Smooth muscle cell (in vitro differentiated cells): ENCODE measurements at regions not wholly inside any gene's neighbourhood (a gene's known extent, or its start where the extent isn't known, plus 50 kb on each side); places are given as distances from the start of the nearest gene placed in this dataset.

Experiments
- DNase-seq: peaks from one replicate; lab custom pipeline; 2025; ENCODE audit not compliant: unreplicated experiment; lab: John Stamatoyannopoulos, UW
- H2AFZ ChIP-seq: fragments of 200-600 bp; sonication (generic); 2 replicates; pipeline ENCODE4 v1.6.0; 2016; ENCODE audit warnings: antibody characterized with exemption, low read depth, mild to moderate bottlenecking
- H3F3A ChIP-seq: fragments of 200-600 bp; sonication (generic); 2 replicates; pipeline ENCODE4 v1.6.0; 2017; ENCODE audit warnings: antibody characterized with exemption, low read depth
- H3K27ac ChIP-seq: fragments of 200-600 bp; sonication (generic); 2 replicates; pipeline ENCODE4 v1.5.1; 2016; ENCODE audit warnings: low read depth, mild to moderate bottlenecking
- H3K27me3 ChIP-seq: fragments of 200-600 bp; sonication (generic); 2 replicates; pipeline ENCODE4 v1.6.1; 2016; ENCODE audit warnings: low read depth, mild to moderate bottlenecking
- H3K36me3 ChIP-seq: fragments of 200-600 bp; sonication (generic); 2 replicates; pipeline ENCODE4 v1.5.1; 2016; ENCODE audit warnings: low read depth
- H3K4me1 ChIP-seq: fragments of 200-600 bp; sonication (generic); 2 replicates; pipeline ENCODE4 v1.5.1; 2016; ENCODE audit warnings: low read depth
- H3K4me2 ChIP-seq: fragments of 200-600 bp; sonication (generic); 2 replicates; pipeline ENCODE4 v1.6.0; 2016; ENCODE audit warnings: mild to moderate bottlenecking
- H3K4me3 ChIP-seq: fragments of 200-600 bp; sonication (generic); 2 replicates; pipeline ENCODE4 v1.5.1; 2016; ENCODE audit warnings: mild to moderate bottlenecking
- H3K79me2 ChIP-seq: fragments of 200-600 bp; sonication (generic); 2 replicates; pipeline ENCODE4 v1.6.0; 2016; ENCODE audit warnings: low read depth, mild to moderate bottlenecking
- H3K9ac ChIP-seq: fragments of 200-600 bp; sonication (generic); 2 replicates; pipeline ENCODE4 v1.6.0; 2016; ENCODE audit warnings: low read depth
- H3K9me3 ChIP-seq: fragments of 200-600 bp; sonication (generic); replicated peaks from 2 replicates; pipeline ENCODE4 v1.5.1; 2016; ENCODE audit warnings: low read depth
- H4K20me1 ChIP-seq: fragments of 200-600 bp; sonication (generic); 2 replicates; pipeline ENCODE4 v1.6.0; 2016; ENCODE audit warnings: low read depth
- CTCF ChIP-seq: fragments of 200-600 bp; sonication (generic); IDR thresholded peaks from 2 replicates; pipeline ENCODE4 v1.5.1; 2017; ENCODE audit warnings: borderline replicate concordance, mild to moderate bottlenecking, antibody characterized with exemption; ENCODE audit not compliant: insufficient read depth, poor library complexity, severe bottlenecking
- WGBS: methylation state at CpG from one replicate; pipeline ENCODE4 v1.1.7; 2016; ENCODE audit warnings: low lambda C conversion rate; 5-methylcytosine and 5-hydroxymethylcytosine counted together

- Histone ChIP-seq H3K4me3 (no peak overlapping the region), H3K27ac (no peak overlapping the region), H3K9ac (no peak overlapping the region), H3K36me3 (no peaks in the 10 kb centered on the region), H3K27me3 (no peaks in the 10 kb centered on the region), H2AFZ (no peak overlapping the region), H3F3A (no peaks in the 10 kb centered on the region), H4K20me1 (no peaks in the 10 kb centered on the region), H3K9me3 (no peaks in the 10 kb centered on the region), H3K4me2 (no peak overlapping the region), H3K79me2 (no peaks in the 10 kb centered on the region), H3K4me1 (no peaks in the 10 kb centered on the region)
- 66% methylated on average over 5 of the region's 5 CpGs for WGBS
- no peak for DNase-seq
- TF ChIP-seq CTCF: no peak
Observed at GRCh38 chr16:35176449-35176848, 1717.0 kb downstream of the TP53TG3F start.

GRCh38 chr16:35177851-35178250 is 1718.4 kb downstream of the TP53TG3F start:
- Histone ChIP-seq H3F3A (no peaks in the 10 kb centered on the region), H3K4me3 (no peak overlapping the region), H3K27ac (no peak overlapping the region), H3K4me1 (no peaks in the 10 kb centered on the region), H2AFZ (no peak overlapping the region), H4K20me1 (no peaks in the 10 kb centered on the region), H3K79me2 (no peaks in the 10 kb centered on the region), H3K4me2 (no peak overlapping the region), H3K36me3 (no peaks in the 10 kb centered on the region), H3K9me3 (no peaks in the 10 kb centered on the region), H3K27me3 (no peaks in the 10 kb centered on the region), H3K9ac (no peak overlapping the region)
- no peak for DNase-seq
- TF ChIP-seq CTCF: no peak
- WGBS: 60% methylated on average over 2 of the region's 2 CpGs

- H3K4me3 ChIP-seq: no peak overlapping the region
- H3K27me3 ChIP-seq: no peaks in the 10 kb centered on the region
- no peaks in the 10 kb centered on the region for H4K20me1 ChIP-seq
- 79% methylated on average over 2 of the region's 2 CpGs for WGBS
- no peaks in the 10 kb centered on the region for H3K9me3 ChIP-seq
- DNase-seq: no peak
- H3K36me3 ChIP-seq: no peaks in the 10 kb centered on the region
- H3F3A ChIP-seq: no peaks in the 10 kb centered on the region
- no peaks in the 10 kb centered on the region for H3K79me2 ChIP-seq
- no peak overlapping the region for H3K9ac ChIP-seq
- H3K4me1 ChIP-seq: no peaks in the 10 kb centered on the region
- no peak overlapping the region for H2AFZ ChIP-seq
- no peak overlapping the region for H3K4me2 ChIP-seq
- no peak for TF ChIP-seq CTCF
- H3K27ac ChIP-seq: no peak overlapping the region
Observed at GRCh38 chr16:35180970-35181369, 1721.6 kb downstream of the TP53TG3F start.

GRCh38 chr16:35181422-35182030 is 1722.1 kb downstream of the TP53TG3F start:
- Histone ChIP-seq H3K9ac (no peak overlapping the region), H3K4me2 (no peak overlapping the region), H3K4me1 (no peaks in the 10 kb centered on the region), H3K36me3 (no peaks in the 10 kb centered on the region), H3K27ac (no peak overlapping the region), H3K27me3 (no peaks in the 10 kb centered on the region), H3K4me3 (no peak overlapping the region), H3K79me2 (no peaks in the 10 kb centered on the region), H3K9me3 (no peaks in the 10 kb centered on the region), H2AFZ (no peak overlapping the region), H3F3A (no peaks in the 10 kb centered on the region), H4K20me1 (no peaks in the 10 kb centered on the region)
- 67% methylated on average over 6 of the region's 6 CpGs for WGBS
- DNase-seq: no peak
- no peak for TF ChIP-seq CTCF
